CD4-positive, alpha-beta T cell treated with Interferon gamma for 1 hour (primary cell): ENCODE measurements at regions not wholly inside any gene's neighbourhood (a gene's known extent, or its start where the extent isn't known, plus 50 kb on each side); places are given as distances from the start of the nearest gene placed in this dataset.

Experiments used
- DNase-seq: peaks from one replicate; pipeline ENCODE4 v3.0.0-alpha.2; 2020

DNA sequence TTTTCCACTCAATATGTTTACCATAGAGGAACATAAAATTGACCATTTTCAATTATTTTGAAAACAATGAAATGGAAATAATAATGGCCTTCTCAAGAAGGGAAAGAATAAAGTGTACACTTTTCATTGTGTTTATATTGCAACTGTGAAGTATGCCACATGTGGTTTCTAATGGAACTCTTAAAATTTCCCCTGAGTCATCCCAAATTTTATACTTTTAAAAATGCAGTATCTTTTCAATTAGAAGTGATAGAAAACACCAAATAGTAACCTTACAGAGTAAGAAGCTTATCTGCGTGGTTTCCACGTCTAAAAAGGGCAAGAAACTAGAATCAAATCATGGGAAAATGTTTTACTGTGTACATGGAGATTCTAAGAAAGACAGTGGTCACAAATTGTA, 70.0 kb downstream of the SCG2 start:
- DNase-seq, result no peak

- DNase-seq, result no peak
Measured at GRCh38 chr2:223532712-223533111, 69.4 kb downstream of the SCG2 start.

- DNase-seq, result no peak
Measured at GRCh38 chr2:223536546-223536945, 65.6 kb downstream of the SCG2 start.

- no peak for DNase-seq
Measured at GRCh38 chr2:223537115-223537514, 65.0 kb downstream of the SCG2 start.

DNA sequence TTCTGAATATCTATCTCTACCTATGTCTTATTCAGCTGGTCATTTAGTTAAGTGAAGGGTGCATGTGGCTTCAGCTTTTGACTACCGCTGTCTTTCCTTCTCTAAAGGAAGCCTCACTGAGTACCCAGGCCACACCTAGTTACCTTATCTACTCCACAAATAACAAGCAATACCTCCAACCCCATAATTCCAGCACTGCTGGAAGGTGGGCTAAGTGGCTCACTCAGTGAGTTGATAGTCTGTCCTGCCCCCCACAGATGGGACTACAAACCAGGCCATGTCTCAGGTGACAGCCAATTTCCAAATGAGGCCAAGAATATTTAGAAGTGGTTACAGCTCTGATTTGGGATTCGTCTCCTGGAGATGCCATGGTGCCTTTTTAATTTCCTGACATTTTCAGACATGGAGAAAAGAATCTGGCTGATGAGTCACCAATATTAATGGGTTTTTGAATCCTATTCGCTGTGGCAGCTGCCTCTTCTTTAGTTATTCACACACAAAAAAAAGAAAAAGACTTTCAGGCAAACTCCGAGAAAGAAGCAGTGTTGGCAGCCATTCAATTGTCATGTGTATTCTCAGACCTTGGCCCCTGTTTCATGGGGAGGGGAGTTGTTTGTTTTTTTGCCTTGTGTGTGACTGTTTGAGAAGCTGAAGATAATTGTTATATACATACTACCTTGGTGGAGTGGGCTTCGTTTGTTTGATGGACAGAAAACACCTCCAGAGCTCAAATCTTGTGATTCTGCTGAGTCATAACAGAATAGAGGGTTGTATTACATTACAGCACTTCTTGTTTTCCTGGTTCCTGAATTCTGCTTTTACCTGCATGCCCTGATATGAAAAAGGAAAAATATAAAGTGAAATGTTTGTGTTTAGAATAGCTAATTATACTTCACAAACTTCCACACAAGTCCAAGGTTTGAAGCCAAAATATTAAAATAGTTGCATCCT, 64.2 kb downstream of the SCG2 start:
- no peak for DNase-seq

DNA sequence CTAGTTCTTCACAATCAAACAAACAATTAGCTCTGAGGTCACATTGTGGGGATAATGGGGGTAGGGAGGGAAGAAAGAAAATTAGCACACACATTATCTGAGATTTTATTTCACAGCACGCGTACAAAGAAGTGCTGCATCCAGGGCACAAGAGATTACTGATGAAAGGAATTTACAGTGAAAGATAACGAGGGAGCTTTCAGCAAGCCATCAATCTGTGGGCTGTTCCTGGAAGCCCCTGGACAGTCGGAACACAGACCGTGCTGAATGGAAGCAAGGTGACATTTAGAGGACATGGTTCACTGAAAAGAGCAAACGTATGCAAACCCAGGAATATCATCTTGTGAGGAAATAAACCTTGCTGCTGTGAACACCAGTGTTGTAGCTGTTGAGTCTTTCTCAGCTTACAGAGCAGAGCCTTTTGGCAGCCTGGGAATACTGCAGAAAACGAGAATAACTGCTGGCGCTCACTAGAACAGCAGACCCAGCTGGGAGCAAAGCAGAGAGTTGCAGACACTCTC, 63.2 kb downstream of the SCG2 start:
- no peak for DNase-seq

DNA sequence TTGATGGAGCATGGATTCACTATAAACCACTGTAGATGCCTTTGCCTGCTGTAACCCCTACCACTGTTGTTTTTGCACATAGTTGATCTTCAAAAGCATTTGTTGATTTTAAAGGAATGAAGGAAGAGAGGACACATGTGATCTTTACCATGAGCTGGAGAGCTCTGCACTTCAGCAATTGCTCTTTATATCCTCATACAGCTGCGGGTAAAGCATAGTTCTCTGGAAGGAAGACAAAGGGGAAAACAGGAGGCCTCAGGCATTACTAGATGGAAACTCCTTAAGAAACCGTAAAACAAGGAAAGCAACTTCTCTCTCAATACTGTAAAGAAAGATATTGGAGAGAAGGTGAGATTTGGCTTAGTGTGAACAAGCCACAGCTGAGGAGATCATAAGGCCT, 60.6 kb downstream of the SCG2 start:
- no peak for DNase-seq

DNA sequence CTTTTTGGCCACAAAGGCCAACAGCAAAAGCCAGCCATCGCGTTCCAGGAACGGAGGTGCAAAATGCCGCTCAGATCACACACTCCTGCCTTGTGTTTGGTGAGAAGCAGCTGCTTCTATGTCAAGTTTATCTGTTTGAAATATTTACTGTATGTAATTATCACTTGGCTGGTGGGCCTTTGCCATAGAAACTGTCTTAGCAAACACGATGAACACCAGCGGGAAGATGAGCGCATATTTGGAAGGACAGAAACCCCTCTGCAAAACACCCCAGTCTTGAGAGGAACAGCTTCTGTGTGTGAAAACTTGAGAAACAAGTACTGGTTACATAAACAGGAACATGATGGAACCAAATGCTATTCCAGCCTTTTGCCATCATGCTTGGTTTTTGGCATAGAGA, 59.7 kb downstream of the SCG2 start:
- DNase-seq, result no peak

GRCh38 chr2:223545406-223545805, 56.8 kb downstream of the SCG2 start:
- DNase-seq, result no peak

- DNase-seq, result no peak
Measured at GRCh38 chr2:223545830-223546229, 56.3 kb downstream of the SCG2 start.
